Peyer's patch (tissue), 4 donors: ENCODE measurements at regions not wholly inside any gene's neighbourhood (a gene's known extent, or its start where the extent isn't known, plus 50 kb on each side); places are given as distances from the start of the nearest gene placed in this dataset.

Experiments used
- POLR2A ChIP-seq, 2 donors: fragments of 450-650 bp; IDR thresholded peaks; one replicate each; pipeline ENCODE4 v1.5.1; 2017; ENCODE audit warnings: antibody characterized with exemption in 2 of 2, mild to moderate bottlenecking in 2 of 2, moderate library complexity in 2 of 2
- TF ChIP-seq, protein P1 (sequence below), 6 experiments: fragments of 450-650 bp in 4 of 6; fragments of 200-600 bp in 2 of 6; sonication (generic) in 1 of 6; IDR thresholded peaks; one replicate each; pipeline ENCODE4 v1.5.1; 2017 to 2019; ENCODE audit warnings: antibody characterized with exemption in 6 of 6, mild to moderate bottlenecking in 3 of 6, moderate library complexity in 1 of 6

GRCh38 chr7:52689912-52690311, 345.5 kb upstream of the POM121L12 start:
- TF ChIP-seq, protein P1, sequence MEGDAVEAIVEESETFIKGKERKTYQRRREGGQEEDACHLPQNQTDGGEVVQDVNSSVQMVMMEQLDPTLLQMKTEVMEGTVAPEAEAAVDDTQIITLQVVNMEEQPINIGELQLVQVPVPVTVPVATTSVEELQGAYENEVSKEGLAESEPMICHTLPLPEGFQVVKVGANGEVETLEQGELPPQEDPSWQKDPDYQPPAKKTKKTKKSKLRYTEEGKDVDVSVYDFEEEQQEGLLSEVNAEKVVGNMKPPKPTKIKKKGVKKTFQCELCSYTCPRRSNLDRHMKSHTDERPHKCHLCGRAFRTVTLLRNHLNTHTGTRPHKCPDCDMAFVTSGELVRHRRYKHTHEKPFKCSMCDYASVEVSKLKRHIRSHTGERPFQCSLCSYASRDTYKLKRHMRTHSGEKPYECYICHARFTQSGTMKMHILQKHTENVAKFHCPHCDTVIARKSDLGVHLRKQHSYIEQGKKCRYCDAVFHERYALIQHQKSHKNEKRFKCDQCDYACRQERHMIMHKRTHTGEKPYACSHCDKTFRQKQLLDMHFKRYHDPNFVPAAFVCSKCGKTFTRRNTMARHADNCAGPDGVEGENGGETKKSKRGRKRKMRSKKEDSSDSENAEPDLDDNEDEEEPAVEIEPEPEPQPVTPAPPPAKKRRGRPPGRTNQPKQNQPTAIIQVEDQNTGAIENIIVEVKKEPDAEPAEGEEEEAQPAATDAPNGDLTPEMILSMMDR (IDR thresholded peaks at IDR 0.05): no peak
- no peak for TF ChIP-seq POLR2A (IDR thresholded peaks at IDR 0.05)
